HG03025 (cell line): ENCODE measurements at regions not wholly inside any gene's neighbourhood (a gene's known extent, or its start where the extent isn't known, plus 50 kb on each side); places are given as distances from the start of the nearest gene placed in this dataset.
"Not testable (repeated sequence)": the region's sequence is repeated elsewhere in the genome, so short reads cannot be mapped to it uniquely, and the experiment has no call there.

Source experiments
- ATAC-seq: cut with Tn5 transposase; IDR thresholded peaks from one replicate; pipeline ENCODE4 v1.9.1; 2021; ENCODE audit warnings: mild to moderate bottlenecking, moderate library complexity; ENCODE audit not compliant: unreplicated experiment, low FRiP score

DNA sequence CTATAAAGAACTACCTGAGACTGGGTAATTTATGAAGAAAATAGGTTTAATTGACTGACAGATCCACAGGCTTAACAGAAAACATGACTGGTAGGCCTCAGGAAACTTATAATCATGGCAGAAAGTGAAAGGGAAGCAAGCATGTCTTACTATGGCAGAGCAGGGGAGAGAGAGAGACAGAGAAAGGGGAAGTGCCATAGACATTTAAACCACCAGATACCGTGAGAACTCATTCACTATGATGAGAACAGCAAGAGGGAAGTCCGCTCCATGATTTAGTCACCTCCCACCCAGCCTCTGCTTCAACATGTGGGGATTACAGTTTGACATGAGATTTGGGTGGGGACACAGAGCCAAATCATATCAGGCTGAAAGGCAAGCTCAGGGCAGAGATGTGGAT is 327.1 kb upstream of the DDI1 start:
- no peak for ATAC-seq

DNA sequence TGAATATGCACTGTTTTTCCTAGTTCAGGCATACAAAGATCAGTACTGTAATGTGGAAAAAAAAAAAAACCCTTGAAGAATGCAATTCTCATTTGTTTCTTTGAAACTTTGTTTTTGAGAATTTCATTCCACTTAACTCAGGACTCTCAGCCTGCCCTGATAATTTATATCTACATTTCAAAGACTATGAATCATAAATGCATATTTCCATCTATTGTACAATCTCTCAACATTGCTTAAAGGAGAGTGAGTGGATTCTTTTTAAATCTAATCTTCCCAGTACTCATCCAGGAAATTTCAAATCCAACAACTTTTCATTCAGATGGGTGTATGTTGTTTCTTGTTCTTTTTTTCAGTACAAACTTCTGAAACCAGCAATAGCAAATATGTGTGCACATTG is 322.2 kb upstream of the DDI1 start:
- ATAC-seq: no peak

DNA sequence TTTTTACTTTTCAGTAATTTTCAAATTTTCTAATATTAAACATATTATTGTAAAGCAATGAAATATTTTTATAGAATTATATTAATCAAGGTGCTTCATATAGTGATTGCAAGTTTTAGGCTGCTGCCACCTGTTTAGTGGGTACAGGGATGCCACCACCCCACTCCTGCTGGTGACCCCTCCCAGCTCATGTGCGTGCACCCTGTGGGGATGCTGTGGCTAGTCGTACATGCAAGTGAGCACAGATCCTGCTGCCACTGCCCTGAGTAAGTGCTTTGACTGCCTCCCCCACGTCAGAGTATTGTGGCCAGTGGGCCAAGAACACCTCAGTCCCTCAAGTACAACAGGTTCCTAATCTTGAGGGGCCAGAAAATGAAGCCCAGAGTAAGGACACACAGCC is 320.1 kb upstream of the DDI1 start:
- ATAC-seq: no peak

DNA sequence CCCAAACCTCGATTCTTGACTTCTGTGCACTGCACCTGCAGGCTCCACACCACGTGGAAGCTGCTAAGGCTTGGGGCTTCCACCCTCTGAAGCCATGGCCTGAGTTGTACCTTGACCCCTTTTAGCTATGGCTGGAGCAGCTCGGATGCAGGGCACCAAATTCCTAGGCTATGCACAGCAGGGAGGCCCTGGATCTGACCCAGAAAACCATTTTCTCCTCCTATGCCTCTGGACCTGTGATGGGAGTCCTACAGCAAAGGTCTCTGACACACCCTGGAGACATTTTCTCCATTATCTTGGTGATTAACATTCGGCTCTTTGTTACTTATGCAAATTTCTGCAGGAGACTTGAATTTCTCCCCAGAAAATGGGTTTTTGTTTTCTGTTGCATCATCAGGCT is 309.2 kb upstream of the DDI1 start:
- ATAC-seq: no peak

DNA sequence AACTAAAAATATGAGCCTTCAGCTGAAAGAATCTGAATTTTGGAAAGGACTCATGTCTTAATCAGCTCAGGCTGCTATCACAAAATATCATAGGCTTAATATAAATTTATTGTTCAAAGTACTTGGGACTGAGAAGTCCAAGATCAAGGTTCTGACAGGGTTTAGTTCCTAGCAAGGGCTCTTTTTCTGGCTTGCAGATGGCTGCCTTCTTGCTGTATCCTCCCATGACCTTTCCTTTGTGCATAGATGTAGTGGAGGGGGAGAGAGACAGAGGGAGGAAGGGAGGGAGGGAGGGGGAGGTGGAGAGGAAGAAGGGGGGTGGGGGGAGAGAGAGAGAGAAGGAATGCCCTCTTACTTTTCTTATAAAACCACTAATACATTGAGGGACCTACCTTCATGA is 306.8 kb upstream of the DDI1 start:
- ATAC-seq: no peak

DNA sequence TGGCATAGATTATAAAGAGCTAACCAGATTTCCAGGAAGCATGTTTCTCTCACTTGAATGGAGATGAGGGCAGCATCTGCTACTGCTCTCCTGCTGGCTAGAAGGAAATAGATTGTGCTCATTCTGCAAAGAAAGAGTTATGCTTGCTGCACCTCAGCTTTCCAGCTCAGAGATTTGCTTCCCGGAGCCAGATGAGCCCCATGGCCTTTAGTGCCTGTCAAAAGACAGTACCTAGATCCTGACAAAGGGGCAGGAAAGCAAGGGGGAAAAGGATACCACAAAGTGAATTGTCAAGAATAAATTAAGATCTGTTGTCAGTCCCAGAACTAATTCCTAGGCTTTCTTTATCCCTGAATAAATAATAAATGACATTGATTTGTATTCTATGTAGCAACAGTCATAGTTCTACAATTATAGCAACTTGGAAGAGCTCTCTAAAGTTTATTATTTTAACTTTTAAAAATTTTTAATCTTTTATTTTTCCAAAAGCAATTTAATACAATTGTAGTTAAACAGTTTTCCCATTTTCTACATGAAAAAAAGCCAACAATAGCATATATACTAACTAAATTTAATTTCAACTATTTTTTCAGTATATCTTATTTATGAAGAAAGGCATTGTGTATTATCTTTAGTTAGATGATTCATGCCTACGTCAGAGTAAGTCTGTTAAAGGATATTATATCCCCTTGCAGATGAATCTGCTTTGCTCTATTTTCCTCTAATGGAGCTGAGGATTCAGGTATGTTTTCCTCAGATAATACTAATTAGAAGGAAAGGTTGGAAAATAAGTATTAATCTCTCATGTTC is 306.1 kb upstream of the DDI1 start:
- ATAC-seq: no peak

DNA sequence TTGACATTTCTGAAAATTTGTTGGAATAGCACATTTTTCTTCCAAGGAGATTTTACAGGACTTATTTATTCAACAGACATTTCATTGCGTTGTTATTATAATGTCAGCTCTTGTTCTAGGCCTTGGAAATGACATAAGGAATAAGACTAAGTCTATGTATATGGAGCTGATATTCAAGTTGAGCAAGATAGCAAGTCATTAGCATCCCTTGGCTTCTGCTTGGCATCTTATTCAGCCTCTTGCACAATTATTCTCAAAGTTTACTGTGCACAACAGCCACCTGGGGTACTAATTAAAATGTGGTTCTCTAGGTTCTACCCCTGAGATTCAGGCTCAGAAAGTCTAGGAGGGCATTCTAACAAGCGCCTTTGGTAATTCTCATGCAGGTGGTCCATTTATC is 304.8 kb upstream of the DDI1 start:
- no peak for ATAC-seq

DNA sequence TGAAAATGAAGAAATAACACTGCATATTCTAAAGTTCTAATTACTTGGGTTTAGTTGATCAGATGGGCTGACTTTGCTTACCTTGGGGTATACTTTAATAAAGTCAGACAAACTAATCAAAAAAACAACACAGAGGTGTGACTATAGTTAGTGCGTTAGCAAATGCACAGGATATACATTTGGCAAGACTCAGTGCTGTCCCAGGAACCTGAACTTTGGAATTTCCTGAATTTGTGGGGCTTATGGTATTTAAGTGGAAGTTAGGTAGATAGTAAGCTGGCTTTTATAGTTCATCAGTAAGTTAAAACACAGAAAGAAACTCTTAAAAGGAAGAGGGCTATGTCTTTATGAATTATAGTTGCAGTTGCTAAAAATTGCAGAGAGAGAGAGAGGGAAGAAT is 302.6 kb upstream of the DDI1 start:
- no peak for ATAC-seq

DNA sequence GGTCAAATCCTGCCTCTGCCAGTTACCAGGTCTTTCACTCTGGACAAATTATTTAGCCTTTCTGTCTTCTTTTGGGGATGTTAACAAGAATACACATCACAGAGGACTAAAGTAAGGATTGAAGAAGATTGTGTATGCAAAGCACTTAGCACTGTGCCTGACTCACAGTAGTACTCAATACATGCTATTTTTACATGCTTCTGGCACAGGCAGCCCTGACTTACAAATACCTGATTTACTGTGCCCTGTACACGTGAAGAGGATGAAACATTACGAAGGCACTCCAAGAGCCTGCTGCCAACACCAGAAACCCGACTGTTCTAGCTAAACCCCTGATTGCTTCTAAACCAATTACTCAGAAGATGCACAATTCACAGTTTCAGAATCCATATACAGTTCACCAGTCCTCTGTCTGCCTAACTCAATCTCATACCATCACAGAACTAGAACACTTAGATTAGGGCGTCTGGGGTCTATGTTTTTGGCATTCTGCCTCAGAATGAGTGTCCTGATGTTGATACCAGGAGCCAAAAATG is 300.9 kb upstream of the DDI1 start:
- no peak for ATAC-seq

DNA sequence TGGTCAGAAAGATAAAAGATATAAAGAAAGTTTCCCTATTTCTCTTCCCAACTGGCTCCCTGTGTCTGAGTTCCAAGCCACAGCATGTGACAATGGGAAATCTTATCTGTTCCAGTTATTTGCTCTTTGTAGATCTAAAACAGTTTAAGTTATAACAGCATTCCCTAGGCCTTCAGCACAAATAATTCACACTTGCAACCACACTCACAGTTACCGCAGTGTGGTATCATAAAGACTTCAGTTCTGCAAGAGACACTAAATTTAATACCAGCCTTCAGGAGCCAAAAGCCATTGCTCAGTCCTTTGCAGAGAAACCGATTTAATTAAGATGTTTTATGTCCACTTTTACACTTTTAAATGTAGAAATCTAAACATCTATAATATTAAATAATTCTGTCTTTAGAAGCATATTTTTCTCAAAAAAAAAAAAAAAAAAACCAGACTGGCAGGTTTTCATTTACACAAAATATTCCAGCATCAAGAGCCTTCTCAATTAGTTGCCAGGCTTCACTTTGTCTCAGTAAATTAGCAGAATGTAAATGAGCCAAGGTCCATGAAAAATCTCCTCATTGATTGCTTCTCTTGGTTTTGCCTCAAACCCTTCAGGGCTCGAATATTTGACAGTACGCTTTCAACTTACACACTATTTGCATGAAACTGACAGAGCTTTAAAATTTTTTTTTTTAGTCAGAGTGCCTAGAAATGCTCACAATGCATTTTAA is 300.0 kb upstream of the DDI1 start:
- ATAC-seq: no peak

DNA sequence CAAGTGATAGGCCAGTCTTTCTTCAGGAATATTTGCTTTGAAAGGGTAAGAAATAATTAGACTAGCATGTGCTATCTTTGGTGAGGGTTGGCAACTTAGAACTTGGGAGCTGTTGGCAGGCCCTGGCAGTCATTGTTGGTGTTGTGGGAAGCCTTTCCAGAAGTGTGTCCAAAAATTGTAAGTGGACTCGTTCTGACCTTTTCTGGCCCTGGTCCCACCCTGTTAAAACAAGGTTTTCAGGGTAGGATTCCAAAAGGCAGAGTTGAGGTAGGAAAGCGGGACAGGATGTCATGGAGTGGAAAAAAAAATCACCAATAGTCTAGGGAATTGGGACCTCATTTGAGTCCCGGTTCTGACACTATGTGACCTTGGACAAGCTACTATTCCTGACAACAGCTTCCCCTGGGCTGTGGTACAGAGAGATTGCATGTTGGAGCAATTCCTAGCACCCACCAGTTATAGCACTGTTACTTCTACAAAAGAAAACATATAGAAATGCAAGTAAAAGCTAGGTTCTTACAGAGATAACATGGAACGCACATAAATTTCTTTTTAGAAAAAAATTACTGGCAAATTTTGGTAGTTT is 299.3 kb upstream of the DDI1 start:
- ATAC-seq: no peak

DNA sequence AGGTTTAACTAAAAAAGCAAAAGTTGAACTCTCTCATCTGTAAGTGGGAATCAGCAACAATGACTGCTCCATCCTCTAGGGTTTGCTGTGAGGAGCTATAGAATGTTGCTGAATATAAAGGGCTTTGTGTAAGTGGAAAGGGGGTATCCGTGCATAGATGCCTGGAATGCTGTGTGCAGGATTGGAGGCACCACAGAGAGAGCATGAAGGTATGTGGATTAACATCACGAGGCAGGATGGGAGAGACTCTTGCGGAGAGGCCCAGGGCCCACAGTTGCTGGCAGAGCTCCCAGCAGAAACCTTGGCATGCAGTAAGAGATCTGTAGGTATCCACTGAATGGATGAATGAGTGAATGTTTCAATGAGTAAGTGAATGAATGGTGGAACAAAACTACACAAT is 298.7 kb upstream of the DDI1 start:
- ATAC-seq: no peak

DNA sequence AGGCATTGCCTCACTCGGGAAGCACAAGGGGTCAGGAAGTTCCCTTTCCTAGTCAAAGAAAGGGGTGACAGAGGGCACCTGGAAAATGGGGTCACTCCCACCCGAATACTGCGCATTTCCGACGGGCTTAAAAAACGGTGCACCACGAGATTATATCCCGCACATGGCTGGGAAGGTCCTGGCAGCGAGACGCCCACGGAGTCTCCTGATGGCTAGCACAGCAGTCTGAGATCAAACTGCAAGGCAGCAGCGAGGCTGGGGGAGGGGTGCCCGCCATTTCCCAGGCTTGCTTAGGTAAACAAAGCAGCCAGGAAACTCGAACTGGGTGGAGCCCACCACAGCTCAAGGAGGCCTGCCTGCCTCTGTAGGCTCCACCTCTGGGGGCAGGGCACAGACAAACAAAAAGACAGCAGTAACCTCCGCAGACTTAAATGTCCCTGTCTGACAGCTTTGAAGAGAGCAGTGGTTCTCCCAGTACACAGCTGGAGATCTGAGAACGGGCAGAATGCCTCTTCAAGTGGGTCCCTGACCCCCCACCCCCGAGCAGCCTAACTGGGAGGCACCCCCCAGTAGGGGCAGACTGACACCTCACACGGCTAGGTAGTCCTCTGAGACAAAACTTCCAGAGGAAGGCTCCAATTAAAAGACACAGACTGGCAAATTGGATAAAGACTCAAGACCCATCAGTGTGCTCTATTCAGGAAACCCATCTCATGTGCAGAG is 297.2 kb upstream of the DDI1 start:
- not testable (repeated sequence) for ATAC-seq

DNA sequence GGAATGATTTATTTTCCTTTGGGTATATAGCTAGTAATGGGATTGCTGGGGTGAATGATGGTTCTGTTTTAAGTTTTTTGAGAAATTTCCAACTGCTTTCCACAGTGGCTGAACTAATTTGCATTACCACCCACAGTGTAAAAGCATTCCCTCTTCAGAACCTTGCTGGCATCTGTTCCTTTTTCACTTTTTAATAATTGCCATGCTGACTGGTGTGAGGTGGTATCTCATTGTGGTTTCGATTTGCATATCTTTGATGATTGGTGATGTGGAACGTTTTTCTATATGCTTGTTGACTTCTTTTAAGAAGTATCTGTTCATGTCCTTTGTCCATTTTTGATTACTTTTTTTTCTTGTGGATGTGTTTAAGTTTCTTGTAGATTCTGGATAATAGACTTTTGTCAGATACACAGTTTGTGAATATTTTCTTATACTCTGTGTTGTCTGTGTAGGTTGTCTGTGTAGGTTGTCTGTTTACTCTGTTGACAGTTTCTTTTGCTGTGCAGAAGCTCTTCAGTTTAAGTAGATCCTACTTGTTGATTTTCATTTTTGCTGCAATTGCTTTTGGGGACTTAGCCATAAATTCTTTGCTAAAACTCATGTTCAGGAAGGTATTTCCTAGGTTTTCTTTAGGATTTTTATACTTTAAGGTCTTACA is 291.8 kb upstream of the DDI1 start:
- ATAC-seq: no peak

DNA sequence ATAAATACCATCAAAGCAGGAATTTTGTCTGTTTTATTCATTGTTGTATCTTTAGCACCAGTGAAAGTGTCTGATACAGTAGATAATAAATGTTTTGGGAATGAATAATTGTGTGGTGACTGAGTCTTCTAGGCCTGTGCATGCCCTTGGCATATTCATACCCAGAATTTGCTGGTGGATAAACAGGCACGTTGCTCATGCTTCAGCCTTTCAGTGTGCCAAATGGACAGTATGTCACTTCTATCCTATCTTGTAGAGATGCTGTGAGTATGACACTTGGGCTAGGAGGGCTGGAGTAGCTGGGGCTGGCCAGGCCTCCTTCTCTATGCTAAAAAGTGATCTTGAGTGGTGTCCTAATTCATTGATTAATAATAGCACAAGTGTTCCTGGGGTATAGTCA is 287.3 kb upstream of the DDI1 start:
- ATAC-seq: no peak

DNA sequence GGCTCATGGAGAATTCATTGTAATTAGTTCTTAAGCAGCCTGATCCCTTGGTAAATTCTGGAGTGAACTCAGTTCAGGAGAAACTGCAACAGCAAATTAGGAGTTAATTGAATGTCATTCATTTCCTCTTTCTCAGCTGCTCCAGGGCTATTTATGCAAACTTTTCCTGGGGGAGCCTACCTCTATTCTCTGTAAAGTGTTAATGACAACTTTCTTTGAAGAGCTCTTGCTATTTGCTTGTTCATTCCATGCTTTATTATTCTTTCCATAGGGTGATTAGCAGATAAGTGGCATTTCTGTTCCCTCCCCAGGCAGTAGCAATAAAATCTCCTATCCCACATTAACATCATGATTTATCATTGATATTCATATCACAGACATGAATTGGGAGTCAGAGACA is 267.6 kb upstream of the DDI1 start:
- no peak for ATAC-seq

DNA sequence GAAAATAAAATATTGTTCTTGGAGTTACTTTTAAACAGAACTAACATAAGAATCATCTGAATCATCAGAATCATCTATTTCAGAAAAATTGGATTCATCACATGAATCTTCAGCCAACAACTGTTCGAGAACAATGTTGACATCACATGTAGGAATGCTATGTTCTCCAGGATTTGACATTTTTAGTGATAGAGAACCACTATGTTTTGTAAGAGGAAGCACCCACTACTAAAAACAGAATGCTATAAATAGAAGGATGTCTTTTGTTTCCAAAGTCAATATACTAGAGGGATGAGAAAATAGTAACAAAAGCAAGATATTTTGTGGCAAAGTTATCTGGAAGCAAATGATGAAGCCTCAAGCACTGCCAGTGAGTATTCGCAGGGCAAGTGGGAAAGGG is 263.4 kb upstream of the DDI1 start:
- no peak for ATAC-seq

DNA sequence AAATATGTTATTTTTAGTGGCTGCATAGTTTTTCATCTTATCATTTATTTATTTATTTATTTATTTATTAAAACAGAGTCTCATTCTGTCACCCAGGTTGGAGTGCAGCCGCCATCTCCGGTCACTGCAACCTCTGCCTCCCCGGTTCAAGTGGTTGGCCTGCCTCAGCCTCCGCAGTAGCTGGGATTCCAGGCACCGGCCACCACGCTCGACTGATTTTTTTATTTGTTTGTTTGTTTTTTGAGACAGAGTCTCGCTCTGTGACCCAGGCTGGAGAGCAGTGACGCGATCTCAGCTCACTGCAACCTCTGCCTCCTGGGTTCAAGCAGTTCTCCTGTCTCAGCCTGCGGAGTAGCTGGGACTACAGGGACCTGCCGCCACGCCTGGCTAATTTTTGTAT is 262.9 kb upstream of the DDI1 start:
- no peak for ATAC-seq

DNA sequence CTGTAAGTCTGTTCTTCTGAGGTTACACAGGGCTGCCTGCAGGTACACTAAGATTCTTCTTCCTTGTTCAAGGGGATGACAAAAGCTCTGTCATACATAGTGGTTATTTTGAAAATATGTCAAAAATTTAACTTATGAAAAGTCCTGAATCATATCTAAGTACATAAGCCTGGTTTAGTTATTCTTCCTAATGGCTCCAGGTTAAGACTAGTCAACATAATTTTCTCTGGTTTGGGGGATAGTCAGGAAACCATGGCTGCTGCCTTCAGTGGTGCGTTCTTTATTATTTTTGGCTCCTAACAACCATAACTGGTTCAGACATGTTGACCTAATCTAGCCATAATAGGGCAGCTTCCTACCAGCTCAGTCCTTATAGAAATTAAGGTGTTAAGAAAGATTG is 257.4 kb upstream of the DDI1 start:
- ATAC-seq: no peak

DNA sequence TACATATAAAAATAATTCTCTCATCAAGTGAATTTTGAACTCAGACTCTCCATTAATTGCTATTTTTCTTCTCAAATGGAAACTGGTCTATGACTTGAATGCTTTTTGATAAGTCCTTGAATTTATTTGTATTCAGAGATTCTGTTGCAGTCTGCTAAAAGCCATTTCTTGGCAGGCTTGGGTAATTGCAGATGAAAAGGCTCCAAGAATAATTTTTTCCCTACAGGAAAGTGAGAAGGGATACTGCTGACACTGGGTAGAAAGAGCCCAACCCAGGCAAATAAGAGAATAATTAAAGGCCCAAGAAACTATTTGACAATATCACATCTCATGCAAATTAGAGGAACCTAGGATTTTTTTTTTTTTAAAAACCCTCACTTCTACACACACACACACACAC is 246.5 kb upstream of the DDI1 start:
- ATAC-seq: no peak
